ENCODE measurements at regions not wholly inside any gene's neighbourhood (a gene's known extent, or its start where the extent isn't known, plus 50 kb on each side); places are given as distances from the start of the nearest gene placed in this dataset.

GRCh38 chr21:18460979-18461378 is 57.4 kb upstream of the TMPRSS15 start:
- DNase-seq: no peak

GRCh38 chr21:18461743-18462142 is 58.2 kb upstream of the TMPRSS15 start:
- no peak for DNase-seq

- no peak for DNase-seq
These were observed 64.1 kb upstream of the TMPRSS15 start for GRCh38 chr21:18467715-18468114.

- no peak for DNase-seq
These were observed 65.2 kb upstream of the TMPRSS15 start for GRCh38 chr21:18468790-18469189.

- no peak for DNase-seq
These were observed 73.1 kb upstream of the TMPRSS15 start for GRCh38 chr21:18476639-18477038.

GRCh38 chr21:18477043-18477442 is 73.5 kb upstream of the TMPRSS15 start:
- no peak for DNase-seq

GRCh38 chr21:18478513-18478912 is 74.9 kb upstream of the TMPRSS15 start:
- DNase-seq: no peak

- no peak for DNase-seq
These were observed 84.7 kb upstream of the TMPRSS15 start for GRCh38 chr21:18488252-18488651.

GRCh38 chr21:18493422-18493821 is 89.8 kb upstream of the TMPRSS15 start:
- no peak for DNase-seq

GRCh38 chr21:18495523-18495922 is 91.9 kb upstream of the TMPRSS15 start:
- no peak for DNase-seq

GRCh38 chr21:18498431-18498830 is 94.8 kb upstream of the TMPRSS15 start:
- no peak for DNase-seq

- peak; percentile 53 for DNase-seq
These were observed 96.3 kb upstream of the TMPRSS15 start for GRCh38 chr21:18499761-18500376.

- no peak for DNase-seq
These were observed 114.5 kb upstream of the TMPRSS15 start for GRCh38 chr21:18518054-18518481.

GRCh38 chr21:18521204-18521603 is 117.6 kb upstream of the TMPRSS15 start:
- no peak for DNase-seq

GRCh38 chr21:18522181-18522972 is 118.8 kb upstream of the TMPRSS15 start:
- DNase-seq: no peak

- DNase-seq: no peak
These were observed 120.7 kb upstream of the TMPRSS15 start for GRCh38 chr21:18524097-18524880.

- peak; percentile 7 for DNase-seq
These were observed 125.7 kb upstream of the TMPRSS15 start for GRCh38 chr21:18529254-18529653.

GRCh38 chr21:18542081-18542480 is 138.5 kb upstream of the TMPRSS15 start:
- DNase-seq: no peak

- no peak for DNase-seq
These were observed 142.3 kb upstream of the TMPRSS15 start for GRCh38 chr21:18545908-18546307.

- no peak for DNase-seq
These were observed 143.8 kb upstream of the TMPRSS15 start for GRCh38 chr21:18547347-18547746.

GRCh38 chr21:18548249-18548648 is 144.7 kb upstream of the TMPRSS15 start:
- DNase-seq: no peak

GRCh38 chr21:18549214-18549905 is 145.8 kb upstream of the TMPRSS15 start:
- no peak for DNase-seq

- no peak for DNase-seq
These were observed 146.8 kb upstream of the TMPRSS15 start for GRCh38 chr21:18550361-18550760.

All from dermis blood vessel endothelial cell (primary cell).